ENCODE measurements at regions not wholly inside any gene's neighbourhood (a gene's known extent, or its start where the extent isn't known, plus 50 kb on each side); places are given as distances from the start of the nearest gene placed in this dataset.

- TF ChIP-seq POLR2A (IDR thresholded peaks at IDR 0.05) (no peak), CTCF (IDR thresholded peaks at IDR 0.05) (no peak), EP300 (IDR thresholded peaks at IDR 0.05) (no peak)
Observed at GRCh38 chr2:121086450-121086849, 198.6 kb downstream of the TFCP2L1 start.

Data from upper lobe of left lung (tissue), 4 donors.